DMS114 treated with DMSO at 0.1 percent for 48 hours (cell line): ENCODE measurements at regions not wholly inside any gene's neighbourhood (a gene's known extent, or its start where the extent isn't known, plus 50 kb on each side); places are given as distances from the start of the nearest gene placed in this dataset.

Source experiments
- DNase-seq: peaks from one replicate; lab custom pipeline; 2025; ENCODE audit not compliant: unreplicated experiment; lab: John Stamatoyannopoulos, UW

- DNase-seq: no peak
These were observed 396.0 kb upstream of the USP24 start for GRCh38 chr1:55611123-55611522.

- no peak for DNase-seq
These were observed 395.0 kb upstream of the USP24 start for GRCh38 chr1:55610203-55610602.

GRCh38 chr1:55609630-55610029 lies 394.5 kb upstream of the USP24 start:
- no peak for DNase-seq

DNA sequence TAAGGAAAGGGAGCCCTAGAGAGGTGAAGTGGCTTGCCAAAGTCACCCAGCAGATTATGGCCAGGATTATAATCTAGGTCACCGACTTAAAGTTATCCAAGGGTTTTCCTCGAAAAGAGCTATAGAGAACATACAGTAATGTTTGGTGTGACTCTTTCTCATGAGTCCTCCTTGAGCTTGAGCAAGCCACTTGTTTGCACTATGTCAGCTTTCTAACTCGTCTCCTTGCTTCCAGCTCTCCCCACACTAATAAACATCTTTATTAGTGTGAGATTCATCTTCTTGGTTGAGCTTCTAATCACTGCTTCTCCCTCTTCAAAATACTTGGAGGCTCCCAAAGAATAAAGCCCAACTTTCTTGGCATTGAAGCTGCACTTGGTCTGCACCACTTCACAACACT lies 390.0 kb upstream of the USP24 start:
- DNase-seq: no peak

DNA sequence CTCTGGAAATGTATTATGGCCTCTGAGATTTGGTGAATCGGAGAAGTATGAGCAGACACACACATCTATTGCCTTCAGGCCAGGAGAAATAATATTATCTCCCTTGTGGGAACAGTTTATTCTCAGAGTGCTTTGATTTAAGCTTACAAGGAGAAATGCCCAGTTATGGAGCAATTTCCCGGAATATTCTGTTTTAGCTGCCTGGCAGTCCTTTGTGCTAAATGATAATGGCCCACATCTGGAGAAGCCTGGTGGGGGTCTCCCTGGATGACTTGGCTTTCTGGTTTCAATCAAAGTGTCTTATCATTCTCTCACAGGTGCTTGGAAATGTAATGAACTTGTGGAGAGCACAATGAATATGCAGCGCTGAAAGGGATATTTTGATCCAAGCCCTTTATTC lies 389.6 kb upstream of the USP24 start:
- no peak for DNase-seq

GRCh38 chr1:55604179-55604578 lies 389.0 kb upstream of the USP24 start:
- DNase-seq: no peak

GRCh38 chr1:55600242-55600641 lies 385.1 kb upstream of the USP24 start:
- DNase-seq: no peak

GRCh38 chr1:55597910-55598309 lies 382.7 kb upstream of the USP24 start:
- DNase-seq: no peak

GRCh38 chr1:55594701-55595100 lies 379.5 kb upstream of the USP24 start:
- no peak for DNase-seq

GRCh38 chr1:55593298-55593697 lies 378.1 kb upstream of the USP24 start:
- DNase-seq: no peak

- no peak for DNase-seq
These were observed 377.0 kb upstream of the USP24 start for GRCh38 chr1:55592122-55592521.

DNA sequence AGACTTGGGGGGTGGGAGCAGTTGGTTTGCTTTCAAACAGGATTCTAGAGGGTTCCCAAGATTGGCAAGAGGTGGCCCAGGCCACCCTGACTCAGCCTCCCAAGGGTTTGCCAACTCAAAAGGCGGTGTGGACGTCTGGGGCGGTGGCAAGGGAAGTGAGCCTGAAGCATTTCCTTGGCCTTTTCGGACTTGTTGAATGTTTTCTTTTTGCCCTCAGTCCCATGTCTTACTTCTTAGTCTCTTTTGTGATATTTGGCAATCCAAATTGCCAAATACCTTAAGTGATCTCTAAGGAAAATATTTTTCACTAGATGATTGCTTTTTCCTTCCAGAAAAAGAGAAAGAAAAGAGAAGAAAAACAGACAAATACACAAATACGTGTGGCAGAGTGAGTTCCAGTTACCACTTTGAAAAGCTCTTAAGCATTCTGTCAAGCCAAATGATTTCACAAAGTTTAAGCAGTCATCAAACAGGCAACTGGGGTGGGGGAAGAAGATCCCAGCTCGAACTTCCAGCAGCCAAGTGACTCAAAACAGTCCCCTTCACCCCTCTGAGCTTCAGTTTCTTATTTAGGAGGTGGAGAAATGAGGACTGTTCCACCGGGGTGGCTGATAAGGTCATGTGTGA lies 374.6 kb upstream of the USP24 start:
- DNase-seq: no peak

GRCh38 chr1:55588309-55588708 lies 373.1 kb upstream of the USP24 start:
- DNase-seq: no peak

GRCh38 chr1:55586771-55587170 lies 371.6 kb upstream of the USP24 start:
- no peak for DNase-seq

DNA sequence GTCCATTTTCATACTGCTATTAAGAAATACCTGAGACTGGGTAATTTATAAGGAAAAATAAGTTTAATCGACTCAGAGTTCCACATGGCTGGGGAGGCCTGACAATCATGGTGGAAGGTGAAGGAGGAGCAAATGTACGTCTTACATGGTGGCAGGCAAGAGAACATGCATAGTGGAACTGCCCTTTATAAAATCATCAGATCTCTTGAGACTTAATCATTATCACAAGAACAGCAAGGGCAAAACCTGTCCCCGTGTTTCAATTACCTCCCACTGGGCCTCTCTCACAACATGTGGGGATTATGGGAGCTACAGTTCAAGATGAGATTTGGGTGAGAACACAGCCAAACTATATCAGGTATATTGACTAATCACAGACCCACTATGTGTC lies 370.2 kb upstream of the USP24 start:
- DNase-seq: no peak

DNA sequence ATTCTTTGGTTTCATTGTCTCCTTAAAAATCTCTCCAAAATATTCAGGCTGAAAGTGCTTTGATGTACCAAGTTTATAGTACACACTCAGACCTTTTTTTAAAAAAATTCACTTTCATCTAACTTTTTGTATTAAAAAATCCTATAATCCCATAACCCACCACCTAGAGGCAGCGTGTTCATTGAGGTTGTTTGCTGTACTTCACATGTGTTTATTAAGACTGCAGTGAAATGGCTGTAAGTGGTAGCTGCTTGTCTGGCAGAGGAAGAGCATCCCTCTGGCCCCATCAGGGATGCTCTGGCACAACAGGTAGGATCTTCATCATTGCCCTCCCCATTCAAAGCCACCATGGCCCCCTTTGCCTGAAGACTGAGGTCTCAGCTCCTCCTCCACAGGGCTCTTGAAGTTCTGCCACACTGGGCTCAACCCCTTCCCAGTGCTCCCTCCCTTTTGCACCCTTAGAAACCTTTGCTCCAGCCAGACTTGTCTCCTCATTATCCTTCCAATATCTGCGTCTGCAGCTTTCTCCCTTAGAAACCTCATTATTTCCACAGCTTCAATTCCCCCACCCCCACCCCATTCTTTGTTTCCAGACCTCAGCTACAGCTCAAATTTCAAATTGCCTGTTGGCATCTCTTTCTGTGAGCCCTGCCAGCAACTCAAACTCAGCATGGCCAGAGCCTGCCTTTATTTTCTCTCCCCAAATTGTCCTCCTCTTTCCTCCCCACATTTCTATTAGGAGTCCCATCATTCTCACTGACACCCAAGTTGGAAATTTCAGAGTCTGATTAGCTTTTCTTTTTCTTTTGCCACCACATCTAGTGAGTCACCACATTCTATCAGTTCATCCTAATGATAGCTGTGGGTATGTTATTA lies 369.6 kb upstream of the USP24 start:
- DNase-seq: no peak

- DNase-seq: no peak
These were observed 366.9 kb upstream of the USP24 start for GRCh38 chr1:55582084-55582483.

- no peak for DNase-seq
These were observed 365.7 kb upstream of the USP24 start for GRCh38 chr1:55580845-55581332.

DNA sequence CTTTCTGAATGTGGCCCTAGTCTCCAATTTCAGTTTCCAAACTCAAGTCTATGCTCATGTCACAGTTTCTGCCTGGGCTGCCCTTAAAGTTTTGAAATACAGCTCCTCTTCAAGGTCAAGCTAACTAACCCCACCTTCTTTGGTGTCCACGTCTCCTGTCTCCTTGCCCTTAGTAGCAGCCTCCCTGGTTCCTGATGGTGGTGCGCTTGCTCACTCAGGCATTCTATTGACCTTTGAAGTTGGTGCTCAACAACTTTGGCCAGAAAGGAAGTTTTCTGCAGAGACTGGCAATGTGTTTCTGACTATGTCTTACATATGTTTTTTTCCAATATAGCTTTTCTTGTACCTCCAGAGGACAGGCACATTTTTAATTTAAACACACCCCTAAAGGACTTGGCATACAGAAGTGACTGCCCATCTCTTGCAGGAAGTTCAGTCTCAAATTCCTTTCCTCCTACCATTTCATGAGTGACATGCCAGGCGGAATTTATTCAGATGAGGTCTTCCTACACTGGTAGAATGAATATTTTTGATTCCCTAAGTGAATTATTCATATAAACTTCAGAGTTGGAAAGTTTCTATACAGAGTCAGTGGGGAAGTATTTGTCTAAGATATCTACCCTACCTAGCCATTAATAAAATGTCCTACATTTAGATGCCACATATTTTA lies 364.3 kb upstream of the USP24 start:
- DNase-seq: no peak

GRCh38 chr1:55578646-55579045 lies 363.5 kb upstream of the USP24 start:
- DNase-seq: no peak

- no peak for DNase-seq
These were observed 360.6 kb upstream of the USP24 start for GRCh38 chr1:55575571-55576279.
